Renal cortical epithelial cell (primary cell): ENCODE measurements at regions not wholly inside any gene's neighbourhood (a gene's known extent, or its start where the extent isn't known, plus 50 kb on each side); places are given as distances from the start of the nearest gene placed in this dataset.

ENCODE experiments used
- DNase-seq: peaks from one replicate; pipeline ENCODE4 v3.0.0-alpha.2; 2011; ENCODE audit warnings: low read depth

DNA sequence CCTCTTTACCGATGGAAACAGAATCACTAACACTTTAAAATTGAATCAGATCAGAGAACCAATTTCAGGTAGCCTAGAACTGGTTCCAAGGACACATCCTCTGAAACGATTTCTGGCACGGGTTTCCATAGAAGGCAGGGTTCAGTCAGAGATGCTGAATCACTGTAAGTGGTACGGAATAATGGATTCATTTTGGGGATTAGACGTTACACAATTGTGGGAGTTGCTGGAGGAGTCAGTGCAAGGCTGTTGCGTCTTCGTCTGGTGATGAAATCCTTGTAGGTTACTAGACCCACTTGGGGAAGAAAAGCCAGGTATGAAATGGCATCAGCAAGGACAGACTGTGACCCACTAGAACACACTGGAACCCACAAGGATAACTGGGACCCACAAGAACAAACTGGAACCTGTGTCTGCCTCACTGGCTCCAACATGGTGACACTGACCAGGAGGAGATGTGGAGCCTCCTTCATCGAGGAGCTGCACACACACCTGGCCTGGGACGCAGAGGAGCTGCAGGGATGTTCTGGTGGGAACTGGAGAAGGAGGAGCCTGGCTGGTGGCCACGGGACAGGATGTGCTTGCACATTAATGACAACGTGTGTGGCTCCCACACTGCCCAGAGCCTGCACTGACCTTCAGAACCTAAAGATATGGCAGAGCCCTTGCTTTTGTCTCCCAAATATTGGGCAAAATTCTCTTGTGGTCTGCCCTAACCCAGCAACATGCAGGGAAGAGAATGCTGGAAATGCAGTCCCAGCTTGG, 105.1 kb downstream of the TRAPPC11 start:
- DNase-seq = no peak

DNA sequence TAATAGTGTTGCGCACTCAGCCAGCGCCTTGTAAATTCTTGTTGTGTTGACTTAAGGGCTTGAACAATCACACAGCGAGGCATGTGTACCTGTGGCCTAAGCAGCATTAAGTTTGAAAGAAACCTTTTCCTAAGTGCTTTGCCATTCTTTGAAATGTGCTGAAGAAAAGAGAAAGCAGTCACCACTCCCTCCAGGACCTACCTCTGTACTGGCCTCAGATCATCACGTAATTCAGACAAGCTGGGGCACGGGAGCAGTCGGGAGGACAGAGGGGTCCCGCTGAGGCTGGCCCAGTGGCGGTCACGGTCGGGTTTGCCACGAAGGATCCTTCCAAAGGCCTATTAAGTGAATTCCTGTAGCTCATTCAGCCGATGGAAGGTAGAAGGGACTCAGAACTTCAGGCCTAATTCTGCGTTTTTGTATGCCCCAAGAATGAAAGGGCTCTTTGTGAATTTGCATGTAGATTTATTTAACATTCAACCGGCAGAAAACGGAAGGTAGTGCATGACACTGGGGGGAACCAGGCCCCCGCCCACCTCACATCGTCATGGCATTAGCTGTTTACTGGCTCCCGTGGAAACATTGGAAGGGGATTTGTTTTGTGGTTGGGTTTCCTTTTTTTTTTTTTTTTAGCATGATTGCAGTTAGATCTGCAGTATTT, 106.3 kb downstream of the TRAPPC11 start:
- DNase-seq = peak; percentile 58

DNA sequence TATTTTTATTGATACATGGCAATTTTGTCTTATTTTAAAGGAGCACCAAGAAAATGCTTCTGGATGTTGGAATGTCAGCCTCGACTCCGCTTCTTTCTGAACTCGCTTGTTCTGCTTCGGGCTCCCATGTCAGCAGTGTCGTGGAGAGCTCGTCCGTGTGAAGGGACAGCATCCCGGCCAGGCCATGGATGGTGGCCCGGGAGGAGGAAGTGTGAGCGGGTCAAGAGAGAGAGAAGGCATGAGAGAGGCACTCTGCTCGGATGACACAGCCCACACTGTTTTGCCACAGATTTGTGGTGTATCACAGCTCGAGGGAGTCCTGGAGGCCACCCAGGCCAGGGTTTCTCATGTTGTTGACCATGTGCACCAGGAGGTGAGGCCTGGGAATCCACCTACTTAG, 107.0 kb downstream of the TRAPPC11 start:
- no peak for DNase-seq

DNA sequence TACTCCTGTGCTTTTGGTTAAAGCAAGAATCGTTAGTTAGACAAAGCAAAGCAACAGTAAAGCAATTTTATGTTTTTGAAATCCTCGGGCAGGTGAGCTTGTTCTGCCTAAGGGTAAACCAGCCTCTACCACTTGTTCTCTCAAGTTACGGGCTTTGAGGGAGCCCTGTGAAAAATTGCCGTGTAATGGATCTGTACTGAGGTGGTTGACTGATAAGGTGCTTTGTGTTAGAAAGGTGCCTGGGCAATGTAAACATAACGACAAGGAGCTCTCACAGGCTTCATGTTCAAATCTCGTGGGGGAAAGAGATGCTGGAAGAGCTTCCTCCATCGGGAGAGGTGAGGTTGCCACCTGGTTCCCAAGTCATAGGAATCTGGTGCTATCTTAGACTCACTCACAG, 111.8 kb downstream of the TRAPPC11 start:
- no peak for DNase-seq

DNA sequence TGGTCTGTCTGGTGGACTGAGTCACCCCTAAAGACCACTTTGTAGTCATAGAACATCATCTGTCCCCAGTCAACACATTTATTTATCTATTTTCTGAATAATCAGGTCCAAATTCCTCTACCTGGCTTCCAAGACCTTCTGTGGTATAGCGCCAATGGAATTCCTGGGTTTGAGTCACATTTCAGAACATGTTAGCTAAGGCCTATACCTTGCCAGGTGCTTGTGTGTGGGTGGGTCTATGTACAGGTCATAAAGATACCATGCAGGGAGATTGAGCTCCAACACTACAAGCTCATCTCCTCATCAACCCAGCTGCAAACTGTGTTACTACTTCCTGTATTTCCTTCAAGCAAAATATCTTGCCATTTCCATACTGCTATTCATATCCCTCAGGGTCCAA, 113.3 kb downstream of the TRAPPC11 start:
- DNase-seq = no peak

DNA sequence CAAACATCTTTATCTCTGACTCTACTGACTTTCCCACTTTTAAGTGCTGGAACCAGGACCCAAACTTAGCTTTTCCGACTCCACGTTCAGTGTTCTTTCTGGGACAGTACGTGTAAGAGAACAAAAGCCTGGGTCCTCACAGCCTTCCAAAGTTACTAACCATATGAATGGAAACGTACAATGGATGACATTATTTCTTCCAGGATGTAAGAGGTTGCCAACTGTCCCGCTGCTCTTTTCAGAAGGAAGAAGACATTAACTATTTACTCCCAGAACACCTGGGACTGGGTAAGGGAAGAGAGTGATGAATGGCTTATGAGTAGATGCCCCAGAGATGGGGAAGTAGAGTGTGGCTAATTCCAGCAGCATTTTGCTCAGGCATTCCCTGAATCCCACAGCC, 114.7 kb downstream of the TRAPPC11 start:
- DNase-seq = no peak

DNA sequence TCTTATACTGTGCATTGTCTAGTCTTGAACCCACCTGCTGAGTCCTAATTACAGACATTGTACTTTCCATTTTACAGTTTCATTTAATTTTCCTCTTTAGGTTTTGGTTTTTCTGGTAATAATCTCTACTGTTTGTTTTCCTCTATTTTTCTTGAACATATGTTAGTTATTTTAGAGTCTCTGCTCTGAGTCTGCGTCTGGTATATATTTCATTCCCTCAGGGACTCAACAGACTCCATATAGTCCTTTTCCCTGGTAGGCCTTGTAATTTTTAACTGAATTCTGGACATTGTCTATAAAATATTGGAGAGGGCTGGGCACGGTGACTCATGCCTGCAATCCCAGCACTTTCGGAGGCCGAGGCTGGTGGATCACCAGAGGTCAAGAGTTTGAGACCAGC, 121.8 kb upstream of the STOX2 start:
- DNase-seq = no peak

DNA sequence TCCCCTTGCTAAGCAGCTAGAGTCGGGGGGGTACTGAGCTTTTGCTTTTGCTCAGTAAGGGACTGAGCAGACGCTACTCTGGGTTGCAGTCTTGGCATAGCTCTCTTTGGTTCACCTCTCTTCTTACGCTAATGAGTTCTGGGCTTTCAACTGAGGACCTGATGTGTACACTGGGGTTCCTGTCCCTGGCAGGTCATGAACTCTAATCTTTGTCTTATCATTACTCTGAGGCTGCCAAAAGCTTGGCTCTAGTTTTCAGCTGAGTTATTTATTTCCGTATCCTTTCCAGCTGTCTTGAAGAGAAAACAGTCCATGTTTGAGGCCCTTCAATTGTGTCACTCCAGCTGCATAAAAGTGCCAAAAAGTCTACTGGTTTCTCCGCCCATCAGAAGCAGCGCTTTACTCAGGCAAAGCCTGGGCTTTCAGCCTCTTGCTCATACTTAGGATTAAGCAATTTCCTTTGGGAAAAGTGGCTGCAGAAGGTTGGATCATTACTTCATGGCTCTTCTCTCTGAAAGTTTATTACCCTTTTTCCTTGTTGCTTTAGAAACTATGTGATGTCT, 121.0 kb upstream of the STOX2 start:
- DNase-seq = peak; percentile 86

DNA sequence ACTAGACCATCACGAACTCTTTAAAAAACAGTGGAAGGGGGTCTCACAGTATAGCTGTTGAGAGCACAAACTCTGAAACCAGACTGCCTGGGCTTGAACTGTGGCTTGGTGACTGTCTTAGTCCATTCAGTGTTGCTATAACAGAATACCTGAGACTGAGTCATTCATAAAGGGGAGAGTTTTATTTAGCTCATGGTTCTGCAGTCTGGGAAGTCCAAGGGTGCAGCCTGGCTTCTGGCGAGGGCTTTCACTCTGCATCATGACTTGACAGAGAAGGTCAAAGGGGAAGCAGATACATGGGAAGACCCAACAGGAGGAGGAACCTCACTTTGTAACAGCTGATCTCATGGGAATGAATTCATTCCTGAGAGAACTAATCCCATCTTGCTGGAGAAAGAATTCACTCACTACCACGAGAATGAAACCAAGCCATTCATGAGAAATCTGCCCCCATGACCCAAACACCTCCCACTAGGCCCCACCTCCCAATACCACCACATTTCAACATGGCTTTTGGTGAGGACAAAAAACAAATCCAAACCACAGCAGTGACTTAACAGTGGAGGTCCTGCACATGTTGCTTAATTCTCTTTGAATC, 116.7 kb upstream of the STOX2 start:
- DNase-seq = peak; percentile 13

DNA sequence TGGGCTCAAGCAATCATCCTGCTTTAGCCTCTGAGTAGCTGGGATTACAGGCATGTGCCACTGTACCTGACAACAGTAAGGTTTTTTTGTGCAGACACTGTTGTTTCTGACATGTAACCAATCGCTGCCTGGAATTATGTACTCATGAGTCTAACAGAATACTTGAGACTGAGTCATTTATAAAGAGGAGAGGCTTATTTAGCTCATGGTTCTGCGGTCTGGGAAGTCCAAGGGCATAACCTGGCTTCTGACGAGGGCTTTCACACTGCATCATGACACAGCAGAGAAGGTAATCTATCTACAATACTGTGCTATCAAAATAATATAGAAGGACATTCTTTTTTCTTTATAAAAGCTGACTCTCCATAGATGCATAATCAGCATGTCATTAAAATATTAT, 115.5 kb upstream of the STOX2 start:
- DNase-seq = no peak

DNA sequence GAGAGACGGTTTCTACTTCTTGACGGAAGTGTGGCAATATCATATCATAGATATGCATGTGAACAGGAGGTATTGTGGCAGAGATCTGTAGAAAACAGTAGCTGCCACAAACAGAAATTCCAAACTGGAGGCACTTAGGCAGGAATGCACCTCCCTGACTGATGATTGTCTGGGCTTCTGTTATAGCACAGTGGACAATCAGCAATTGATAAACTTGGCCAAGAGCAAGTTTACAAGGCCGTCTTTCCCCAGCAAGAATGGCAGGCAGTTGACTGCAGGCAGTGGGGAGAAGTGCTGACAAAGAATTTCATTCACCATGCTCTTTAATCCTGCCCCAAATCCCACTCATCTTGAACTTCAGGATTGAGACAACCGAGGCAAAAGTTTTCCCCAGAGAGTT, 114.4 kb upstream of the STOX2 start:
- DNase-seq = no peak

DNA sequence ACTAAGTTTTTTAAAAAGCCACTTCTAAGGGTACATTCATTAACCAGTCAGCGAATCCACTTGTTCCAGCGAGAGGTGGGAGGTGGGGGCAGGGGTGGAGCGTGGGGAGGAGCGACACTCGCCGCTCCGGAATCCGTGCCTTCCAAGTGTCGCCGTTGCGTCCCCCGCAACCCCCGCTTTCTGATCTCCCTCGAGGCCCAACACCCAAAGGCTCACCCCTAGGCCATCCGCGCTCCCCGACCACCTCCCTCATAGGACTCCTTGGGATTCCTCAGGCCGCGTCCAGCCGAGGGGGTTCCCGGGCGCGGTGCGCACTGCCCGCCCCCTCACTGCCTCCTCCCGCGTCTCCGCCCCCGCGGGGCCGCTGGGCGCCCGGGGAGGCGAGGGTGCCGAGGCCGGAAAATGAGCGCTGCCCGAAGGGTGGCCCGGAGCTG, 108.1 kb upstream of the STOX2 start:
- DNase-seq = no peak

DNA sequence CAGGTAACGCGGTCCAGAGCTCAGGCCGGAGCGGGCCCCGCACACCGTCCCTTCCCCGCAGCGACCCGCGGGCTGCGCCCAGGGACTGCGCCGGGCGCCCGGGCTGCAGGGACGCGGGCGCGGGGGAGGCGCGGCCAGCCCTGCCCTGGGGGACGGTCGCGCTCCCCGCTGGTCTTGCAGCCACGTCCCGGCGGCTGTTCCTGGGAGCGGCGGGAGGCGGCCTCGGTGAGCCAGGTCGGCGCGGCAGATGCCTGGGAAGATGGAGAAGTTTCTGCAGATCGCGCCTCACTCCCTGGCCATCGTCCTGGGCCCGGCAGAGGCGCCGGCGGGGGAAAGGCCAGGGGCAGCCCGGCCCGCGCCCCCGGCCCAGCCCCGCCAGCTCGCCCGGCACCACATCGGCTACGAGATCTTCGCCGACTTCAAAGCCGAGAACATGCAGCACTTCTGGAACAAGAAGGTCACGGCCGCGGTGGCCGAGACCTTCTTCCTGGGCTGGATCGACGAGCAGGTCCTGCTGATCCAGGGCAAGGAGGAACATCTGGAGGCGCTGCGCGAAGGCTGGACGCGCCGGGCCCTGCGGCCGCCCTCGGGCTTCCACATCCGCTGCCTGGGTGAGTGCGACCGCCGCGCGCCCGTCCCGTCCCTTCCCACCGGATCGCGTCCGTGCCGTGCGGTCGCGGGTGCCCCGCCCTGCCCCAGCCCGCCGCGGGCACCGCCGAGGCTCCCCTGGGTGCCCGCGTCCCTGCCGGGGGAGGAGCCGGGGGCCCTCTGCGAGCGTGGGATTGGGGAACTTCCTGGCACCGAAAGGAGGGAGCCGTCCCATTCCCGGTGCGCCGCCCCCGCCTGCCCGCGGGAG, 107.4 kb upstream of the STOX2 start:
- DNase-seq = no peak

DNA sequence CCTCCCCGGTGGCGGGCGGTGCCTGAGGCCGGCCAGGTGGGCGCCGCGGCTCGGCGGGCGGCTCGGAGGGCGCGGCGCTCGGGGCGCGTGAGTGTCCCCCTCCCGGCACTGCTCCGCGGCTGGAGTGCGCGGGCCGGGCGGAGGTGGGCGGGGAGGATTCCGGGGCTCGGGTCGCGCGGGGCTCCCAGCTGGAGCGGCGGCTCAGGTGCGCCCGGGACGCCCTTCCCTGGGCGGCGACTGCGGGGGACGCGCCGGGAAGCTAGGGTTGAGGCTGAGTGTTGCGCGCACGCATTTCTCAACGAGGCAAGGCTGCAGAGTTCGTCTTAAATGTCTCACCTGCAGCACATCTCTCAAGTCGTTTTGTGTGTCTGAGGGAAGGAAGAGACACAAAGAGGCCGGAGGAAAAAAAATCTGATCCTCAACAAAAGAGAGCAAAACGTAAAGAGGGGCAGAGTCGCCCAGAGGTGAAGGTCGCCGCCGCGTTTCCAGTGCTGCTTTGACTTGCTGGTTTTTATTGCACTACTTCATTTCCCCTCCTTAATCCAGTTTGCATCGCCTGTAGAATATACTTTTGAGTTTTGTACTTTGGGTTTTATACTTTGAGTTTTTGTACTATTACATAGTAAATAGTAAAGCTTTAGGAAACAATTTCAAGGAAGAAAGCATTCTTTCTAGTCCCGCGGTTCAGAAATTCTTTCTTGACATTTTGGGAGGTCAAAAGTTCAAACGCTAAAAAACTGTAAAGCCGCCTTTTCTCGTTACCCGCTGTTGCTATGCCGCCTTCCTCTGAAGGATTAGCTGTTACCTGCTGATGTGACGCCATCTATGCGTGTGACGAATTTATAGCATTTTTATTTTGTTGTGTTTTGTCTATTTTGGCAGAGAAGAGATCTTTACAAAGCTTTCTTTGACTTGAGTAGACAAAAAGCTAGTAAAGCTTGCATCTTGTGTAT, 106.5 kb upstream of the STOX2 start:
- no peak for DNase-seq

DNA sequence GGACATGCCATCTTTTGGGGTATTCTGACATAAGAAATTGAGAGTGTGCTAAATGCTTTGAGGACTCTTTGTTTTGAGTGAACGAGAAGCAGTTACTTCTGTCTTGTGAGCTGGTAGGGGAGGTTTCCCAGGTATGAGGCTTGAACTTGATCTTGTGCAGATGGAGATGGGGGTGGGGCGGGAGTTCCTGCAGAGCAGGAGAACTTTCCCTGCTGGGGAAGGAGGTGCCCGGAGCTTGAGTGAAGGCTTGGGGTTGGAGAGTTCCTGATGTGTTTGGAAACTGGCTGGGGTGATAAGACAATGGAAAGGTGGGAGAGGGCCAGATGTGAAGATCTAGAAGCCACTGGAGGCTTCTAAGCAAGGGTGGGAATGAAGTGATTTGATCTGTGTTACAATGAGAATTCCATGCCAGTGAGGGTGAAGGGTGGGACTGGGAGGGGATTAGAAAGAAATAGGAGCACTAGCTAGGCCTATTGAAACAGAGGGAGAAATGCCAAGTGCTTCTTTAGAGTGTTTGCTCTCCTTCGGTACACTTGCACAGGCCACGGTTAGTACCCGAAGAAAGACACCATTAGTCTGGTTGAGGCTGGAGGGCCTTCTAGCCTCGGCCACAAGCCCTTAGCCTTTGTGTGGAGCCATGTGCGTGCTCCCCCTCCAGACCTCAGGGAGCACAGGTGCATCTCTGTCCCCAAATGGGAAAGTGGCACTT, 103.5 kb upstream of the STOX2 start:
- no peak for DNase-seq

DNA sequence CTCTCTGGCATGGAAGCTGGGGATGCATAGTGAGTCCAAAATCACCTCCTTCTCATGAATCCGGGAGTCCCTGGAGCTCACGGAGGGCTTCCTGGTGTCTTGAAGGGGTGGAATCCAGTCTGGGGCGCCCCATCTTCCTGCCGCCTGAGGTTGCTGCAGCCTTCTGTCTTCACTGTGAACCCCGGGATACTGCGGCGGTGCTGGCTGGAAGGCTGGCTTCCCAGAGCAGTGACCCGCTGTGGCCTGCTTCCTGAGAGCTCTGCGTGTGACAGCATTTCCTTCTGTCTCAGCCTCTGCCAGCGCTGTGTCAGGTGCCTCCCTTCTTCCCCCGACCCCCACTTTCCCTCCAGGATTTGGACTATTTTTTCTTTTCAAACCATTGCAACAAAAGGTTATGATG, 98.8 kb upstream of the STOX2 start:
- DNase-seq = no peak

DNA sequence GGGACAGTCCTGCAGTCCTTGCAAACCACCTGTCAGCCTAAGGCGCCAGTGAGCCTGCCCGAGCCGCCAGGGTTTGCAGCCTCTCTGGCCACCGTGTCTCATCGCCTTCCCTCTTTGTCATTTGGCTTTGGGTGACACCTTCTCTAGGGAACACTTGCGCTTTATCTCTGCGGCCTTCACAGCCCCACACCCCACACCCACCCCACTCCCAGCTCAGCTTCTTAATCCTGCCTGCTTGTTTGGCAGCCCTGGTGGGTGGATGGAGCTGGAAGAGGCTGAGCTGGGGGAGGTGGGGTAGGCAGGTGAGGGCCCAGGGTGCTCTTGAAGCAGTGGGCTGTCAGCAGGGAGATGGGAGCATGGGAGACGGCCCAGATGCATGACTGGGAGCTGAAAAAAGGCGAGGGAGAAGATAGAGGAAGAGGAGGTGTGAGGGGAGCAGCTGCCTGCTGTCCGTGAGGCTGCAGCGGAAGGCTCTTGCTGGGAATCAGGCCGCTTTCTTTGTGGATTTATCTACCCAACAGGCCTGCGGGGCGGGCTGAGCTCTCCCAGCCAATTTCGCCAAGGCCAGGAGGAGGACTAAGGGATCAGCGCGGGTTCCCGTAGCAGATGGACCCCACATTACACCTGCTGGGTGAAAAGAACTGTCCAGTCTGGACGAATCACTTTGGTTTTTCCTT, 97.5 kb upstream of the STOX2 start:
- DNase-seq = no peak

DNA sequence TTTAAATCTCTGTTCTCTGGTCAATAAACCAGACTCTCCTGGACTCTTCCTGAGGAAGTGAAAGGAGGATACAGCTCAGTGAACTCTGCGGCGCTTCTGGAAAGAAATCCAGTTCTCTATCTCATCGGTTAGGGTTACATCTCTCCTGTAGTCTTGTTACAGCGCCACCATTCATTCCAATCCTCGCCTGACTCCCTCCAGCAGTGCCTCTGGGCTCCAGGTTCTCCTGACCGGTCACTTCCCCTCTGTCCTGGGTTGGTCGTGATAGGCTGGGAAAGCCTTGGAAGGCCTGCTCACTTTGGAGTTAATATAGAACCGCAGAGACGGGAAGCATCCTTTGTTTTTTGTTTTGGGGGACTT, 97.0 kb upstream of the STOX2 start:
- DNase-seq = peak; percentile 70

DNA sequence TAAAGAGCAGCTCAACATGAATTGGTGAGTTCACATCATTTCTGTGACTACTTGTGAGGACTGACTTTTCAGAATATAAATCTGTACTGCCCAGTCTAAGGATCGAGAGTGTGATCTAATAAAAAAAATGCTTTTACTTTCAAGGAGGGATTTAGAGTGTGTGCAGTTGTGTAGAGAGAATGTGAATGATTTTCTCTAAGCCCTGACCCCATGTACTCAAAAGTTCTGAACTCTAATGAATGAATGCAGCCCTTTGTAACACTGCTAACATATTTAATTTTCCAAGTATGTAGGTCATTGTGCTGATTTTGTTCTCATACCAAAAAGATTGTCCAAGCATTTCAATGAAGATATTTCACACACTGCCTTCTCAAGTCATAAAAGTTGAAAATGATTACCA, 92.5 kb upstream of the STOX2 start:
- no peak for DNase-seq

DNA sequence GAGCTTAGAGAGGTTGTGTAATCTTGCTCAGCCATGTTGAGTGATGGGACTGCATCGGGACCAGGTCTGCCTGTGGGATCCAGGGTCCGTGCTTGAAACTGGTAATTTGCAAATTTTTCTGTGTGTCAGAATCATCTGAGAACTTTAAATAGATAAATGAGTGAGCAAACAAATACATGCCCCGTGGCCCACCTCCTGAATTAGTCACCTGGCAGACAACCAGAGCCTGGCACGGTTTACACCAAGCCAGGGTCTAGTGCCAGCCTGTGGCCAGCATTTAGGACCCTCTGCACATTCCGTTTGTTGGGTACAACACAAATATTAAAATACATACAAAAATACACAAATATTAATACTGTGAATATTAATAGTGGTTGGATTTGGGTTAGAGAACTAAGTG, 90.6 kb upstream of the STOX2 start:
- DNase-seq = no peak
